ENCODE measurements at regions not wholly inside any gene's neighbourhood (a gene's known extent, or its start where the extent isn't known, plus 50 kb on each side); places are given as distances from the start of the nearest gene placed in this dataset.

DNA sequence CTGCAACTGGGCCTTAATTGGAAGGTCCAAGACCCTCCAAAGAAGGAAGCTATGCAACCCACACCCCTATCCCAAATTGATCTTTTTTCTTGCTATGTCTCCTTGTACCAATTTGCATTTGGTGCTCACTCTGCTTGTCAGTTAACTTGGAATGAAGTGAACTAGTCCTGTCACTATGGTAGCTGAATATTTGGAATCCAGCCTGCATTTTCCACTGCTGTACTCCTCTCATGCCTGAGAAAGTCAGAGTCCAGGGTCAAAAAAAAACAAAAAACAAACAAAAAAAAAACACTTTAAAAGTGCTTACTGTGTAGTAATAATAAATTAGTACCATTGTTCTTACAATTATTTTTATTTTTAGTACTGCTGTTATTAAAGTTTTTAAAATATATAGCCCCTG lies 462.8 kb upstream of the SLC8A1 start:
- TF ChIP-seq, protein P1, sequence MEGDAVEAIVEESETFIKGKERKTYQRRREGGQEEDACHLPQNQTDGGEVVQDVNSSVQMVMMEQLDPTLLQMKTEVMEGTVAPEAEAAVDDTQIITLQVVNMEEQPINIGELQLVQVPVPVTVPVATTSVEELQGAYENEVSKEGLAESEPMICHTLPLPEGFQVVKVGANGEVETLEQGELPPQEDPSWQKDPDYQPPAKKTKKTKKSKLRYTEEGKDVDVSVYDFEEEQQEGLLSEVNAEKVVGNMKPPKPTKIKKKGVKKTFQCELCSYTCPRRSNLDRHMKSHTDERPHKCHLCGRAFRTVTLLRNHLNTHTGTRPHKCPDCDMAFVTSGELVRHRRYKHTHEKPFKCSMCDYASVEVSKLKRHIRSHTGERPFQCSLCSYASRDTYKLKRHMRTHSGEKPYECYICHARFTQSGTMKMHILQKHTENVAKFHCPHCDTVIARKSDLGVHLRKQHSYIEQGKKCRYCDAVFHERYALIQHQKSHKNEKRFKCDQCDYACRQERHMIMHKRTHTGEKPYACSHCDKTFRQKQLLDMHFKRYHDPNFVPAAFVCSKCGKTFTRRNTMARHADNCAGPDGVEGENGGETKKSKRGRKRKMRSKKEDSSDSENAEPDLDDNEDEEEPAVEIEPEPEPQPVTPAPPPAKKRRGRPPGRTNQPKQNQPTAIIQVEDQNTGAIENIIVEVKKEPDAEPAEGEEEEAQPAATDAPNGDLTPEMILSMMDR (conservative IDR thresholded peaks at IDR 0.05; ENCODE audit: low read length): no peak
- TF ChIP-seq EZH2phosphoT487 (IDR thresholded peaks at IDR 0.05; ENCODE audit: borderline replicate concordance, low read depth, low read length): no peak
- ChIA-PET POLR2A (no interaction called here), CTCF (ENCODE audit: unreplicated experiment) (no interaction called here)
- no peaks in the 10 kb centered on the region for H3K9me3 ChIP-seq (ENCODE audit: low read length)
- BruUV-seq (replicated peaks): no TSS peak
- no peak overlapping the region for H3K4me2 ChIP-seq (ENCODE audit: low read length)
- no peaks in the 10 kb centered on the region for H4K20me1 ChIP-seq (ENCODE audit: insufficient read depth, low read length)
- H3K4me1 ChIP-seq (ENCODE audit: insufficient read depth, low read length, poor library complexity, severe bottlenecking): no peaks in the 10 kb centered on the region
- no peak overlapping the region for H3K27ac ChIP-seq (ENCODE audit: low read depth, low read length, poor library complexity, severe bottlenecking)
- no peak overlapping the region for H2AFZ ChIP-seq (ENCODE audit: low read length)
- no peaks in the 10 kb centered on the region for H3K36me3 ChIP-seq (ENCODE audit: insufficient read depth, low read length)
- no peak overlapping the region for H3K4me3 ChIP-seq (ENCODE audit: low read depth, low read length, poor library complexity, severe bottlenecking)
- no peaks in the 10 kb centered on the region for H3K9me2 ChIP-seq (ENCODE audit: insufficient read depth, low read length)
- no peaks in the 10 kb centered on the region for H3K79me2 ChIP-seq (ENCODE audit: insufficient read depth, low read depth, low read length)
- no peak for DNase-seq (ENCODE audit: low spot score)
- intact Hi-C loops (cut with micrococcal nuclease; ENCODE audit: unreplicated experiment): no loop called here

DNA sequence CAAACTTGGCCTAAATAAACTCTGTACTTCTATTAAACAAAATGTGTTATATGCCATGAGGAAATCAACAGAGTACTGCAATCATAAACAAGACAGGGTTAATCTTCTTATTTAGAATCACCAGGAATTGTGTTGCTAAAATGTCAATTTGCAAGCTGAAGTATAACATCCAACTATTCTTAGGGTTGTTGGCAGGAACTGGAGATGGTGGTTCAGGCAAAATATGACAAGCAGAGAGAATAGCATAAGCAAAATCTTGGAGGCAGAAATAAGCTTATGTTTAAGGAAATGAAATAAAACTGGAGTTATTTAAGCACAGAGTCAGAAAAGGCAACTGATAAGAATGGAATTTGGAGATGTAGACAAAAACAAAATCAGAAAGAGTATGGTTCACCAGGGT lies 463.8 kb upstream of the SLC8A1 start:
- TF ChIP-seq EZH2phosphoT487 (IDR thresholded peaks at IDR 0.05; ENCODE audit: borderline replicate concordance, low read depth, low read length): no peak
- TF ChIP-seq, protein P1 (conservative IDR thresholded peaks at IDR 0.05; ENCODE audit: low read length): no peak
- no peak for DNase-seq (ENCODE audit: low spot score)
- no peaks in the 10 kb centered on the region for H3K4me1 ChIP-seq (ENCODE audit: insufficient read depth, low read length, poor library complexity, severe bottlenecking)
- H3K27ac ChIP-seq (ENCODE audit: low read depth, low read length, poor library complexity, severe bottlenecking): no peak overlapping the region
- H3K36me3 ChIP-seq (ENCODE audit: insufficient read depth, low read length): no peaks in the 10 kb centered on the region
- no peaks in the 10 kb centered on the region for H3K79me2 ChIP-seq (ENCODE audit: insufficient read depth, low read depth, low read length)
- ChIA-PET CTCF (ENCODE audit: unreplicated experiment) (no interaction called here), POLR2A (interaction anchor here (0.5 kb wide), 1 partner anchor 57 kb away, joined by 5 read pairs; no protein-coding TSS in a partner anchor)
- H3K9me2 ChIP-seq (ENCODE audit: insufficient read depth, low read length): no peaks in the 10 kb centered on the region
- no peaks in the 10 kb centered on the region for H4K20me1 ChIP-seq (ENCODE audit: insufficient read depth, low read length)
- no TSS peak for BruUV-seq (replicated peaks)
- no peak overlapping the region for H3K4me3 ChIP-seq (ENCODE audit: low read depth, low read length, poor library complexity, severe bottlenecking)
- H3K9me3 ChIP-seq (ENCODE audit: low read length): no peaks in the 10 kb centered on the region
- intact Hi-C loops (cut with micrococcal nuclease; ENCODE audit: unreplicated experiment): no loop called here
- no peak overlapping the region for H3K4me2 ChIP-seq (ENCODE audit: low read length)
- no peak overlapping the region for H2AFZ ChIP-seq (ENCODE audit: low read length)

DNA sequence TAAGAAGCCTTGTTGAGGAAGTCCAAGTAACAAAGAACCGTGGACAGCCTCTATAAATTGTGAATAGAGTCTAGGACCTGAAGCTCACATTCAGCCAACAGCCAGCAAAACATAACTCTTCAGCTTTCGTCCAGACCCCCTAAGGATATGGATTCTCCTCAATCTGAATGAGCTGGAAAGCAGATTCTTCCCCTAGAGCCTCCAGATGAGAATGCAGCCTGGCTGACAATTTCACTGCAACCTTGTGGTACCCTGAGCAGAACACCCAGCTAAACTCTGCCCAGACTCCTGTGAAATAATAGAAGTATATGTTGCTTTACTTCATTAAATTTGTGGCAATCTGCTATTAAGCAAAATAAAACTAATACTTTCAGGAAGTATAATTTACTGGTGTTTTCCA lies 483.5 kb upstream of the SLC8A1 start:
- TF ChIP-seq, protein P1 (conservative IDR thresholded peaks at IDR 0.05; ENCODE audit: low read length): no peak
- TF ChIP-seq EZH2phosphoT487 (IDR thresholded peaks at IDR 0.05; ENCODE audit: borderline replicate concordance, low read depth, low read length): no peak
- no peak overlapping the region for H3K27ac ChIP-seq (ENCODE audit: low read depth, low read length, poor library complexity, severe bottlenecking)
- H3K4me2 ChIP-seq (ENCODE audit: low read length): no peak overlapping the region
- H2AFZ ChIP-seq (ENCODE audit: low read length): no peak overlapping the region
- no peaks in the 10 kb centered on the region for H3K79me2 ChIP-seq (ENCODE audit: insufficient read depth, low read depth, low read length)
- no peak overlapping the region for H3K4me3 ChIP-seq (ENCODE audit: low read depth, low read length, poor library complexity, severe bottlenecking)
- no peaks in the 10 kb centered on the region for H4K20me1 ChIP-seq (ENCODE audit: insufficient read depth, low read length)
- H3K4me1 ChIP-seq (ENCODE audit: insufficient read depth, low read length, poor library complexity, severe bottlenecking): no peaks in the 10 kb centered on the region
- intact Hi-C loops (cut with micrococcal nuclease; ENCODE audit: unreplicated experiment): no loop called here
- no peaks in the 10 kb centered on the region for H3K36me3 ChIP-seq (ENCODE audit: insufficient read depth, low read length)
- POLR2A ChIA-PET: interaction anchor here (1.1 kb wide), 1 partner anchor 8 kb away, joined by 3 read pairs; no protein-coding TSS in a partner anchor
- H3K9me2 ChIP-seq (ENCODE audit: insufficient read depth, low read length): no peaks in the 10 kb centered on the region
- no peak for DNase-seq (ENCODE audit: low spot score)
- no TSS peak for BruUV-seq (replicated peaks)
- CTCF ChIA-PET (ENCODE audit: unreplicated experiment): no interaction called here
- H3K9me3 ChIP-seq (ENCODE audit: low read length): no peaks in the 10 kb centered on the region
